Mucosa of descending colon (tissue), 3 donors: ENCODE measurements at regions not wholly inside any gene's neighbourhood (a gene's known extent, or its start where the extent isn't known, plus 50 kb on each side); places are given as distances from the start of the nearest gene placed in this dataset.
"Not testable (repeated sequence)": the region's sequence is repeated elsewhere in the genome, so short reads cannot be mapped to it uniquely, and the experiment has no call there.

ENCODE experiments used
- ATAC-seq: fragments of 200-7000 bp; cut with Tn5 transposase; one replicate; pipeline ENCODE4 v1.9.1; 2020; ENCODE audit warnings: mild to moderate bottlenecking, moderate library complexity
- DNase-seq, 3 donors: peaks; one replicate each; pipeline ENCODE4 v3.0.0-alpha.2; 2020
- H3K36me3 ChIP-seq: fragments of 200-600 bp; one replicate; pipeline ENCODE4 v1.8.0; 2021; ENCODE audit warnings: low read depth, mild to moderate bottlenecking
- H3K4me1 ChIP-seq: fragments of 200-600 bp; one replicate; pipeline ENCODE4 v1.8.0; 2021; ENCODE audit warnings: low read depth, mild to moderate bottlenecking
- H3K4me3 ChIP-seq: fragments of 200-600 bp; one replicate; pipeline ENCODE4 v1.8.0; 2021; ENCODE audit warnings: mild to moderate bottlenecking
- H3K9me3 ChIP-seq: fragments of 200-600 bp; one replicate; pipeline ENCODE4 v1.8.0; 2021; ENCODE audit warnings: mild to moderate bottlenecking
- intact Hi-C, 2 donors: fragments of 100-400 bp; cut with DNase I in 1 of 2; cut with micrococcal nuclease in 1 of 2; formaldehyde crosslinking; loops; one replicate each; pipeline versions ENCODE4 v1.11.0 to v1.11.1; 2022; cut with DNase I, micrococcal nuclease
- TF ChIP-seq, protein P1 (sequence below): fragments of 200-600 bp; IDR thresholded peaks from one replicate; pipeline ENCODE4 v1.8.0; 2022; ENCODE audit warnings: antibody characterized with exemption, mild to moderate bottlenecking
- donor health status: DM: no; HTN: no; CAD: no; lungs with moderate emphysema.
- donor health status: DM: no; HTN: no; CAD: no.
- donor health status: DM: no; HTN: yes; CAD: no.

DNA sequence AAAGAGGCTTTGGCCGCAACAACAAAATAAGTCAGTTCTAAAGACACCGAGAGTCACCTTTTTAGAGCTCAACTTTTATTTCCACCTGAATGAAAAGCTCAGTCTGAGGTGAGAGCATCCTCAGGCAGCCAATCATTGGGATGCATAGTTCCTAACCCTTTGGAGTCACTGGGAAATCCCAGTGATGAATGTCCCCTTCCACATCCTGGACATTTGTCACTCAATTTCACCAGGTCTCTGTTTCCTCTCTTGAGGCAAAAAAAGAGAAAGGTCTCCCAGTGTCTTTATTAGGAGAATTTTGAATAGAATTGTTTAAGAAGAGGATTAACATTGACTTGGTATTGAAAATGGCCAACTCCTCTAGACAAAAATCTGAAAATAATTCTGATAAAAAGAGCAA, 137.5 kb upstream of the SPRED1 start:
- Histone ChIP-seq H3K4me1 (no peaks in the 10 kb centered on the region), H3K36me3 (no peaks in the 10 kb centered on the region), H3K4me3 (no peak overlapping the region), H3K9me3 (no peaks in the 10 kb centered on the region)
- intact Hi-C loops: no loop called here
- no peak for DNase-seq
- TF ChIP-seq, protein P1, sequence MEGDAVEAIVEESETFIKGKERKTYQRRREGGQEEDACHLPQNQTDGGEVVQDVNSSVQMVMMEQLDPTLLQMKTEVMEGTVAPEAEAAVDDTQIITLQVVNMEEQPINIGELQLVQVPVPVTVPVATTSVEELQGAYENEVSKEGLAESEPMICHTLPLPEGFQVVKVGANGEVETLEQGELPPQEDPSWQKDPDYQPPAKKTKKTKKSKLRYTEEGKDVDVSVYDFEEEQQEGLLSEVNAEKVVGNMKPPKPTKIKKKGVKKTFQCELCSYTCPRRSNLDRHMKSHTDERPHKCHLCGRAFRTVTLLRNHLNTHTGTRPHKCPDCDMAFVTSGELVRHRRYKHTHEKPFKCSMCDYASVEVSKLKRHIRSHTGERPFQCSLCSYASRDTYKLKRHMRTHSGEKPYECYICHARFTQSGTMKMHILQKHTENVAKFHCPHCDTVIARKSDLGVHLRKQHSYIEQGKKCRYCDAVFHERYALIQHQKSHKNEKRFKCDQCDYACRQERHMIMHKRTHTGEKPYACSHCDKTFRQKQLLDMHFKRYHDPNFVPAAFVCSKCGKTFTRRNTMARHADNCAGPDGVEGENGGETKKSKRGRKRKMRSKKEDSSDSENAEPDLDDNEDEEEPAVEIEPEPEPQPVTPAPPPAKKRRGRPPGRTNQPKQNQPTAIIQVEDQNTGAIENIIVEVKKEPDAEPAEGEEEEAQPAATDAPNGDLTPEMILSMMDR: no peak
- ATAC-seq: no peak

DNA sequence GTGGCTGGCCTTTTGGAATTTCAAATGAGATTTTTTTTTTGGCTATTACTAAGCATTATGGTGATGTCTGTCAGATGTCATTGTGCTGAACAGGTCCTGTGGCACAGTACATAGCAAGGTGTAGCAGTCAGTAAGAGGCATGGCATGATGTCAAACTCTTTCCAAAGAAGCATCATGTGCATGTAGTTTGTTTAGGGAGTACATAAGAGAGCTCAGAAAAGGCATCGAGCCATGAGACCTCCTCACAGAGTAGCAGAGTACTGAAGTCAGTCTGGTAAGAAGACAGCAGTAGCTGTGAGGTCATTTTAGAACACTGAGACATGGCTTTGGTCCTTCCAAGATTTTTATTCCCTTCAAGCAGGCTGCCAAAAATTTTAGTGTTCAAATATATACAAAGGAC, 134.9 kb upstream of the SPRED1 start:
- intact Hi-C loops: no loop called here
- H3K9me3 ChIP-seq: no peaks in the 10 kb centered on the region
- ATAC-seq (no peak), DNase-seq (no peak)
- TF ChIP-seq, protein P1: no peak
- no peaks in the 10 kb centered on the region for H3K36me3 ChIP-seq
- no peaks in the 10 kb centered on the region for H3K4me1 ChIP-seq
- H3K4me3 ChIP-seq: no peak overlapping the region

DNA sequence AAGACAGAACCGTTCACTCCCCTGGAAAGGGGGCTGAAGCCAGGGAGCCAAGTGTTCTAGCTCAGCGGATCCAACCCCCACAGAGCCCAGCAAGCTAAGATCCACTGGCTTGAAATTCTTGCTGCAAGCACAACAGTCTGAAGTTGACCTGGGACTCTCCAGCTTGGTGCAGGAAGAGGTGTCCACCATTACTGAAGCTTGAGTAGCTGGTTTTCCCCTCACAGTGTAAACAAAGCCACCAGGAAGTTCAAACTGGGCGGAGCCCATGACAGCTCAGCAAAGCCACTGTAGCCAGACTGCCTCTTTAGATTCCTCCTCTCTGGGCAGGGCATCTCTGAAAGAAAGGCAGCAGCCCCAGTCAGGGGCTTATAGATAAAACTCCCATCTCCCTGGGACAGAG, 132.8 kb upstream of the SPRED1 start:
- H3K4me3 ChIP-seq, H3K9me3 ChIP-seq, H3K36me3 ChIP-seq, intact Hi-C loops, H3K4me1 ChIP-seq: not testable (repeated sequence)
- ATAC-seq (peak; percentile 72), DNase-seq (peak; percentile 63 to 74 (median 67))

DNA sequence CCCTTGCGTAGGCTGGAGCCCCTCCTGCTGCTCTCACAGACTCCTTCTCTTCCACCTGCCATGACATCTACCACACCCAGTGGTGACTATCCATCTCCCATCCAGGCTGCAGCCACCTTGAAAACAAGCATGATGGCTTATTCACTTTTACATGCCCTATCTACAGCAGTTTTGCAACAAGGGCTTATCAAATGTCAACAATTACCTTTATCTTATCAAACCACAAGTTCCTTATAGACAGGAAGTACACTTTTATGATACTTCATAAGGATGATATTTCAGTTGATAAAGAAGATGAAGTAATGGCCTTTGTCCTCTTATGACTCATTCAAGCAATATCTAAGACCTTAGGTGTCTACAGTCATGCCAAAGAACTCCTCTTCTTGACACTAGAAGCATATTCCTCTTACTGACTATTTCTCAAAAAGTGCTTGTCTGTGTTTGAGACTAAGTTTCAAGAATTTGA, 125.3 kb upstream of the SPRED1 start:
- intact Hi-C loops: no loop called here
- H3K4me3 ChIP-seq: no peak overlapping the region
- peaks cover 19% of the 10 kb centered on the region for H3K4me1 ChIP-seq
- no peaks in the 10 kb centered on the region for H3K9me3 ChIP-seq
- DNase-seq (peak; percentile 51 to 64 (median 53)), ATAC-seq (peak; percentile 93)
- no peaks in the 10 kb centered on the region for H3K36me3 ChIP-seq
- TF ChIP-seq, protein P1: no peak

DNA sequence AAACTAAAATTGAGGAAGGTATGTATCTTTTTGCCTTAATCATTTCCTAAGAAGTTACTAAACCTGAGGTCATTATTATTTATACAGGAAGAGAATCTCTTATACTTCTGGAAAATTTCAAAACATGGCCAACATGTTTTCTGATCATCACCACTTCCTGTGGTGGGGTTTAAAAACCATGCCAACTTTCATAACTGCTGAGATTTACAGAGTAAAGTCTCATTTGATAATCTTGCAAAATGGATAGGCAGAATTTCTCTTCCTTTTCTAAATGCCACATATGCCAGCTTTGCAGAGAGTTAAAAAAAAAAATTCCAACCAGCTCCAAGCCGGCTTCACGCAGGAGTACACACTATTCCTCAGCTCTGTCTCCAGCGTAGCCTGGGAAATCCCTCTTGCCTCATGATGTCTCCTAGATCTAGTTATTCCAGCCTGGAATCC, 124.3 kb upstream of the SPRED1 start:
- Histone ChIP-seq H3K4me1 (peaks cover 19% of the 10 kb centered on the region), H3K36me3 (no peaks in the 10 kb centered on the region), H3K4me3 (no peak overlapping the region), H3K9me3 (no peaks in the 10 kb centered on the region)
- ATAC-seq: no peak
- TF ChIP-seq, protein P1: no peak
- DNase-seq: no peak
- intact Hi-C loops: no loop called here

DNA sequence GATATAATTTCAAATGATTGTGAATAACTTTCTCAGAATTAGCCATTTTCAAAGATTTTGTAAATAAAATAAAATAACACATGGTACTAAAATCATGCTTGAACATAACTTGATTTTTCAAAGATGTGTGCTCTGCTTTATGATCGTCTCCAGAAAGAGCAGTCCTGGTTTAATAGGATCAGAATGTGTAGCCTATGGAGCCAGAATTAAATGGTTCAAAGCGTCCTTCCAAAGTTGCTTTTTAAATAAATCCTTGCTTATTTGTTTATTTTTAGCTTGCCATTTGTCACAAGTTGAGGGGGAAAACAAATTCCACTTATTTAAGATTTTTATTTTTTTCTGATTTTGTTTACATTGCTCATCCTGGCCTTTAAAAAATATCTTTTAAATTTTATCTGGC, 123.7 kb upstream of the SPRED1 start:
- no peak for ATAC-seq
- no peaks in the 10 kb centered on the region for H3K9me3 ChIP-seq
- DNase-seq: no peak
- TF ChIP-seq, protein P1: no peak
- intact Hi-C loops: no loop called here
- H3K4me3 ChIP-seq: no peak overlapping the region
- H3K4me1 ChIP-seq: peaks cover 19% of the 10 kb centered on the region
- no peaks in the 10 kb centered on the region for H3K36me3 ChIP-seq
